Body of pancreas (tissue), 4 donors: ENCODE measurements at regions not wholly inside any gene's neighbourhood (a gene's known extent, or its start where the extent isn't known, plus 50 kb on each side); places are given as distances from the start of the nearest gene placed in this dataset.

Experiments
- ATAC-seq: fragments of 150-250 bp; one replicate; pipeline ENCODE4 v1.9.1; 2016
- DNase-seq, 4 donors: peaks; one replicate each; pipeline ENCODE4 v3.0.0-alpha.2; 2019
- H3K27ac ChIP-seq, 4 donors: fragments of 200-600 bp; sonication (generic); 1 replicate in 3 of 4; 2 replicates in 1 of 4; pipeline versions ENCODE4 v1.5.1 to v1.6.1; 2016 to 2019; ENCODE audit warnings: mild to moderate bottlenecking in 1 of 4, mixed read lengths in 1 of 4, moderate library complexity in 1 of 4
- H3K27me3 ChIP-seq, 2 donors: fragments of 200-600 bp; sonication (generic); one replicate each; pipeline ENCODE4 v1.6.0; 2016; ENCODE audit warnings: mild to moderate bottlenecking in 1 of 2
- H3K36me3 ChIP-seq, 2 donors: fragments of 200-600 bp; sonication (generic); replicated peaks in 1 of 2; 2 replicates each; pipeline ENCODE4 v1.5.1; 2016; ENCODE audit warnings: low read depth in 2 of 2; ENCODE audit not compliant: insufficient read depth in 1 of 2
- H3K4me1 ChIP-seq: fragments of 200-600 bp; sonication (generic); one replicate; pipeline ENCODE4 v1.6.0; 2016
- H3K4me3 ChIP-seq, 2 donors: fragments of 200-600 bp; sonication (generic); 1 replicate in 1 of 2; 2 replicates in 1 of 2; pipeline ENCODE4 v1.5.1; 2016 to 2019
- H3K9me3 ChIP-seq, 3 donors: fragments of 200-600 bp; sonication (generic); 1 replicate in 2 of 3; 2 replicates in 1 of 3; pipeline ENCODE4 v1.5.1; 2016
- POLR2A ChIP-seq, 3 donors: fragments of 450-650 bp; IDR thresholded peaks; one replicate each; pipeline ENCODE4 v1.6.1; 2016; ENCODE audit warnings: antibody characterized with exemption in 3 of 3, mild to moderate bottlenecking in 2 of 3
- WGBS, 2 donors: methylation state at CpG; one replicate each; pipeline ENCODE4 v1.1.5; 2017; 5-methylcytosine and 5-hydroxymethylcytosine counted together
- intact Hi-C: fragments of 100-400 bp; cut with DNase I; formaldehyde crosslinking; loops from one replicate; pipeline ENCODE4 v1.15.1; 2023
- TF ChIP-seq, protein P1 (sequence below), 7 experiments: fragments of 450-650 bp in 4 of 7; fragments of 200-600 bp in 3 of 7; sonication (generic) in 3 of 7; IDR thresholded peaks; one replicate each; pipeline ENCODE4 v1.5.1; 2016 to 2019; ENCODE audit warnings: antibody characterized with exemption in 7 of 7

- no peaks in the 10 kb centered on the region for H3K4me1 ChIP-seq
- no peak overlapping the region for H3K4me3 ChIP-seq
- no peaks in the 10 kb centered on the region for H3K36me3 ChIP-seq
- no peaks in the 10 kb centered on the region for H3K9me3 ChIP-seq
- no peaks in the 10 kb centered on the region for H3K27me3 ChIP-seq
- ATAC-seq (no peak), DNase-seq (no peak)
- no peak overlapping the region for H3K27ac ChIP-seq
- intact Hi-C loops, result no loop called here
- TF ChIP-seq, protein P1, sequence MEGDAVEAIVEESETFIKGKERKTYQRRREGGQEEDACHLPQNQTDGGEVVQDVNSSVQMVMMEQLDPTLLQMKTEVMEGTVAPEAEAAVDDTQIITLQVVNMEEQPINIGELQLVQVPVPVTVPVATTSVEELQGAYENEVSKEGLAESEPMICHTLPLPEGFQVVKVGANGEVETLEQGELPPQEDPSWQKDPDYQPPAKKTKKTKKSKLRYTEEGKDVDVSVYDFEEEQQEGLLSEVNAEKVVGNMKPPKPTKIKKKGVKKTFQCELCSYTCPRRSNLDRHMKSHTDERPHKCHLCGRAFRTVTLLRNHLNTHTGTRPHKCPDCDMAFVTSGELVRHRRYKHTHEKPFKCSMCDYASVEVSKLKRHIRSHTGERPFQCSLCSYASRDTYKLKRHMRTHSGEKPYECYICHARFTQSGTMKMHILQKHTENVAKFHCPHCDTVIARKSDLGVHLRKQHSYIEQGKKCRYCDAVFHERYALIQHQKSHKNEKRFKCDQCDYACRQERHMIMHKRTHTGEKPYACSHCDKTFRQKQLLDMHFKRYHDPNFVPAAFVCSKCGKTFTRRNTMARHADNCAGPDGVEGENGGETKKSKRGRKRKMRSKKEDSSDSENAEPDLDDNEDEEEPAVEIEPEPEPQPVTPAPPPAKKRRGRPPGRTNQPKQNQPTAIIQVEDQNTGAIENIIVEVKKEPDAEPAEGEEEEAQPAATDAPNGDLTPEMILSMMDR (IDR thresholded peaks at IDR 0.05), result no peak
- TF ChIP-seq POLR2A (IDR thresholded peaks at IDR 0.05), result no peak
These were observed 194.1 kb upstream of the MTPN start for GRCh38 chr7:136171233-136171632.

- WGBS, 2 donors, result 34 to 42% methylated on average over 2 of the region's 2 CpGs
- Histone ChIP-seq H3K36me3 (no peaks in the 10 kb centered on the region), H3K4me1 (no peaks in the 10 kb centered on the region), H3K27me3 (no peaks in the 10 kb centered on the region), H3K9me3 (no peaks in the 10 kb centered on the region), H3K4me3 (no peak overlapping the region), H3K27ac (no peak overlapping the region)
- intact Hi-C loops, result no loop called here
- ATAC-seq (no peak), DNase-seq (no peak)
- TF ChIP-seq, protein P1 (IDR thresholded peaks at IDR 0.05), result no peak
- no peak for TF ChIP-seq POLR2A (IDR thresholded peaks at IDR 0.05)
These were observed 191.7 kb upstream of the MTPN start for GRCh38 chr7:136168821-136169220.

- TF ChIP-seq, protein P1 (IDR thresholded peaks at IDR 0.05), result no peak
- TF ChIP-seq POLR2A (IDR thresholded peaks at IDR 0.05), result no peak
- Histone ChIP-seq H3K36me3 (no peaks in the 10 kb centered on the region), H3K9me3 (no peaks in the 10 kb centered on the region), H3K4me3 (no peak overlapping the region), H3K27me3 (no peaks in the 10 kb centered on the region), H3K27ac (no peak overlapping the region), H3K4me1 (no peaks in the 10 kb centered on the region)
- intact Hi-C loops, result no loop called here
- 54 to 64% methylated on average over 4 of the region's 4 CpGs for WGBS, 2 donors
- no peak for ATAC-seq
- DNase-seq, result no peak
These were observed 190.8 kb upstream of the MTPN start for GRCh38 chr7:136167991-136168390.

- ATAC-seq (no peak), DNase-seq (no peak)
- H3K4me1 ChIP-seq, result no peaks in the 10 kb centered on the region
- no peak overlapping the region for H3K4me3 ChIP-seq
- no peaks in the 10 kb centered on the region for H3K9me3 ChIP-seq
- WGBS, 2 donors, result 71 to 93% methylated on average over 1 of the region's 1 CpG
- H3K27ac ChIP-seq, result no peak overlapping the region
- no peaks in the 10 kb centered on the region for H3K36me3 ChIP-seq
- intact Hi-C loops, result no loop called here
- no peak for TF ChIP-seq POLR2A (IDR thresholded peaks at IDR 0.05)
- TF ChIP-seq, protein P1 (IDR thresholded peaks at IDR 0.05), result no peak
- no peaks in the 10 kb centered on the region for H3K27me3 ChIP-seq
These were observed 189.4 kb upstream of the MTPN start for GRCh38 chr7:136166521-136166920.

DNA sequence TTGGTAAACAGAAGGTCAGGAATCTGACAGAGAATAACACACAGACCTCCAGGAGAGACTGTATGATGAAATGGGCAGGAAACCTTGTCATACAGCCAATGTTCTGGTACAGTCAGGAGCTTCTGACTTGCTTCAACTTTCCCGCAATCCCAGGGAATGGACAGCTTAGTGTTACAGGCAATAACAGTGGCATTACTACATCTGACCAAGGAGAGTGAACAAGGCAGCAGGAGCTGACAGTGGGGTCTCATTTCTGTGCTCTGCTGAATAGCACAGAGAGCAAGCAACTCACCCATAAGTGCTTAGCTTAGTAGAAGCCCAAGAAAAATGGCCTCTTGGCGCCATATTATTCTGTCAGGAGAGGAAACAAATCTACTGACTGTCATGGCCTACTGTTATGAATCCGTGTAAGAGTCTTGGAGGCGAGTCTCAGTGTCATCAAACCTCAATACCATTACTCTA is 186.2 kb upstream of the MTPN start:
- intact Hi-C loops, result no loop called here
- no peaks in the 10 kb centered on the region for H3K9me3 ChIP-seq
- TF ChIP-seq, protein P1 (IDR thresholded peaks at IDR 0.05), result no peak
- no peak for TF ChIP-seq POLR2A (IDR thresholded peaks at IDR 0.05)
- H3K4me1 ChIP-seq, result no peaks in the 10 kb centered on the region
- DNase-seq (no peak), ATAC-seq (no peak)
- no peak overlapping the region for H3K4me3 ChIP-seq
- WGBS, 2 donors, result 69 to 79% methylated on average over 4 of the region's 4 CpGs
- H3K36me3 ChIP-seq, result no peaks in the 10 kb centered on the region
- H3K27me3 ChIP-seq, result no peaks in the 10 kb centered on the region
- no peak overlapping the region for H3K27ac ChIP-seq
